K562 (cell line): ENCODE measurements at regions not wholly inside any gene's neighbourhood (a gene's known extent, or its start where the extent isn't known, plus 50 kb on each side); places are given as distances from the start of the nearest gene placed in this dataset.

ENCODE experiments used
- ATAC-seq: fragments of 200-7000 bp; cut with Tn5 transposase; 3 replicates; pipeline ENCODE4 v1.9.1; 2020; ENCODE audit warnings: moderate library complexity
- BruUV-seq: library from RNA; stranded (reverse); fragments of 400-500 nt; replicated peaks from 2 replicates; lab custom pipeline; 2021; lab: Mats Ljungman, UMichigan
- CTCF ChIA-PET: fragments of 300-600 bp; formaldehyde crosslinking; extraction: SDS; loops from one replicate; lab custom pipeline; 2021; ENCODE audit warnings: low intra/inter-chr PET ratio; lab: Yijun Ruan, JAX
- POLR2A ChIA-PET: fragments of 300-600, 350-650 bp; sonication (Branson Sonifier 250); formaldehyde crosslinking; extraction: SDS; loops from one replicate; lab custom pipeline; 2021; ENCODE audit warnings: antibody characterized with exemption, inconsistent platforms; lab: Yijun Ruan, JAX
- DNase-seq, 4 experiments: peaks; one replicate each; pipeline versions ENCODE4 v3.0.0 to v3.0.0-alpha.2; 2011 to 2018; ENCODE audit warnings: low spot score in 3 of 4, mixed read lengths in 3 of 4; ENCODE audit errors: extremely low read depth in 1 of 4
- FAIRE-seq: peaks from 2 replicates; lab custom pipeline; 2011; peaks lifted over from hg19 to GRCh38; lab: Jason Lieb, UNC
- H2AFZ ChIP-seq: 2 replicates; pipeline ENCODE4 v1.6.0; 2011; ENCODE audit warnings: low read depth, low read length, control low read depth, inconsistent platforms
- H3K27ac ChIP-seq: fragments of 200-600 bp; 3 replicates; pipeline ENCODE4 v1.8.0; 2011; ENCODE audit warnings: low read depth, mild to moderate bottlenecking, control low read depth, inconsistent platforms, low read length, moderate library complexity, mixed read lengths; ENCODE audit errors: extremely low read depth
- H3K27me3 ChIP-seq, 2 experiments: fragments of 300-600 bp in 1 of 2; 2 replicates in 1 of 2; 3 replicates in 1 of 2; pipeline versions ENCODE4 v1.6.0 to v1.8.0; 2011; ENCODE audit warnings: inconsistent platforms in 2 of 2, low read length in 2 of 2, mild to moderate bottlenecking in 1 of 2, mixed read lengths in 1 of 2, moderate library complexity in 1 of 2; ENCODE audit not compliant: control insufficient read depth in 2 of 2, insufficient read depth in 2 of 2
- H3K36me3 ChIP-seq: fragments of 300-600 bp; 3 replicates; pipeline ENCODE4 v1.8.0; 2011; ENCODE audit warnings: mild to moderate bottlenecking, low read length, inconsistent platforms; ENCODE audit not compliant: control insufficient read depth, insufficient read depth
- H3K4me1 ChIP-seq, 2 experiments: fragments of 200-600 bp in 1 of 2; replicated peaks in 1 of 2; 2 replicates in 1 of 2; 3 replicates in 1 of 2; pipeline versions ENCODE4 v1.5.1 to v1.8.0; 2011; ENCODE audit warnings: inconsistent platforms in 2 of 2, low read length in 2 of 2, mild to moderate bottlenecking in 1 of 2, mixed read lengths in 1 of 2, moderate library complexity in 1 of 2; ENCODE audit not compliant: control insufficient read depth in 2 of 2, insufficient read depth in 2 of 2
- H3K4me2 ChIP-seq: 2 replicates; pipeline ENCODE4 v1.6.1; 2011; ENCODE audit warnings: low read length, control low read depth, inconsistent platforms, mixed read lengths; ENCODE audit not compliant: insufficient read depth
- H3K4me3 ChIP-seq: fragments of 200-600 bp; sonication (generic), shearing (Covaris generic); 2 replicates; pipeline ENCODE4 v1.5.1; 2016; ENCODE audit warnings: control low read depth, inconsistent platforms
- H3K79me2 ChIP-seq: fragments of 200-600 bp; 3 replicates; pipeline ENCODE4 v1.8.0; 2011; ENCODE audit warnings: low read length, inconsistent platforms; ENCODE audit not compliant: control insufficient read depth, insufficient read depth
- H3K9ac ChIP-seq, 2 experiments: 2 replicates each; pipeline versions ENCODE4 v1.6.0 to v1.6.1; 2011; ENCODE audit warnings: low read depth in 2 of 2, low read length in 2 of 2, control low read depth in 1 of 2, inconsistent platforms in 1 of 2, mild to moderate bottlenecking in 1 of 2, mixed read lengths in 1 of 2; ENCODE audit not compliant: insufficient read depth in 1 of 2
- H3K9me1 ChIP-seq: one replicate; pipeline ENCODE4 v1.6.0; 2011; ENCODE audit warnings: inconsistent platforms, mild to moderate bottlenecking, low read length, moderate library complexity; ENCODE audit not compliant: control insufficient read depth, insufficient read depth
- H3K9me3 ChIP-seq: replicated peaks from 2 replicates; pipeline ENCODE4 v1.5.1; 2011; ENCODE audit warnings: low read depth, low read length, inconsistent platforms; ENCODE audit not compliant: control insufficient read depth, insufficient read depth
- H4K20me1 ChIP-seq: replicated peaks from 2 replicates; pipeline ENCODE4 v1.6.1; 2011; ENCODE audit warnings: low read length, inconsistent platforms, mixed read lengths; ENCODE audit not compliant: control insufficient read depth, insufficient read depth
- CBX3 ChIP-seq, 2 experiments: IDR thresholded peaks; 1 replicate in 1 of 2; 2 replicates in 1 of 2; pipeline ENCODE4 v1.6.1; 2012; ENCODE audit warnings: inconsistent platforms in 2 of 2, low read length in 2 of 2, borderline replicate concordance in 1 of 2, control low read depth in 1 of 2
- CHCHD3 ChIP-seq: fragments of 250-450 bp; sonication (Bioruptor Pico); IDR thresholded peaks from 2 replicates; pipeline ENCODE4 v2.1.2; 2022; ENCODE audit warnings: mild to moderate bottlenecking
- DPF2 ChIP-seq: fragments of 450-650 bp; IDR thresholded peaks from 2 replicates; pipeline ENCODE4 v1.6.1; 2016
- FOS ChIP-seq: IDR thresholded peaks from 3 replicates; pipeline ENCODE4 v1.6.1; 2011; ENCODE audit not compliant: insufficient read length; ENCODE audit errors: extremely low read depth
- MYNN ChIP-seq, 2 experiments: sonication (generic); formaldehyde crosslinking in 1 of 2; IDR thresholded peaks; 2 replicates each; pipeline versions ENCODE4 v1.5.0 to v1.6.1; 2016 to 2020; ENCODE audit warnings: antibody characterized with exemption in 1 of 2, missing genetic modification reagents in 1 of 2
- POLR2H ChIP-seq: IDR thresholded peaks from 2 replicates; pipeline ENCODE4 v1.6.1; 2016; ENCODE audit warnings: missing genetic modification characterization, low read depth, mild to moderate bottlenecking, control low read depth, missing compliant biosample characterization, moderate library complexity
- RNF2 ChIP-seq: sonication (generic); IDR thresholded peaks from 2 replicates; pipeline ENCODE4 v1.6.1; 2016
- TAF9B ChIP-seq: fragments of 450-650 bp; IDR thresholded peaks from 2 replicates; pipeline ENCODE4 v1.6.1; 2018; ENCODE audit warnings: mild to moderate bottlenecking; ENCODE audit not compliant: partially characterized antibody
- ZFPM2 ChIP-seq: fragments of 250-450 bp; sonication (Bioruptor Pico); IDR thresholded peaks from 2 replicates; pipeline ENCODE4 v1.5.1; 2022; ENCODE audit warnings: mild to moderate bottlenecking
- ZKSCAN1 ChIP-seq: fragments of 150-350 bp; IDR thresholded peaks from 2 replicates; pipeline ENCODE4 v1.6.1; 2016; ENCODE audit warnings: low read depth, low read length
- ZSCAN29 ChIP-seq: fragments of 450-650 bp; IDR thresholded peaks from 2 replicates; pipeline ENCODE4 v1.6.1; 2017
- WGBS: fragments of 100-300 bp; shearing (Covaris generic); methylation state at CpG from one replicate; pipeline ENCODE4 v1.1.6; 2016; ENCODE audit warnings: low coverage, mixed read lengths; ENCODE audit not compliant: insufficient coverage; ENCODE audit errors: missing lambda C conversion rate; 5-methylcytosine and 5-hydroxymethylcytosine counted together
- in situ Hi-C: fragments of 300-500 bp; cut with MboI; formaldehyde crosslinking; loops from 4 replicates; pipeline ENCODE4 v1.15.0; 2018; ENCODE audit warnings: inconsistent platforms, mixed read lengths
- intact Hi-C: fragments of 100-400 bp; cut with micrococcal nuclease; formaldehyde crosslinking; loops from 2 replicates; pipeline ENCODE4 v1.14.2; 2022
- TF ChIP-seq, protein P1 (sequence below): conservative IDR thresholded peaks from 2 replicates; pipeline ENCODE4 v1.6.1; 2011; ENCODE audit warnings: low read depth, mild to moderate bottlenecking, low read length; ENCODE audit not compliant: control insufficient read depth

- no peak for TF ChIP-seq MYNN (IDR thresholded peaks at IDR 0.05)
- no peak for TF ChIP-seq MYNN (CRISPR knock-in tag; IDR thresholded peaks at IDR 0.05)
Measured at GRCh38 chr7:67724955-67725354, 728.3 kb downstream of the TYW1 start (continued).

- Histone ChIP-seq H3K9ac (no peak overlapping the region), H4K20me1 (no peaks in the 10 kb centered on the region), H3K4me2 (no peak overlapping the region), H3K4me3 (no peak overlapping the region), H3K79me2 (no peaks in the 10 kb centered on the region), H3K9me1 (no peaks in the 10 kb centered on the region), H3K9me3 (no peaks in the 10 kb centered on the region), H2AFZ (no peak overlapping the region), H3K27ac (no peak overlapping the region), H3K27me3 (no peaks in the 10 kb centered on the region; a peak in 1 of 5 replicates), H3K36me3 (no peaks in the 10 kb centered on the region), H3K4me1 (no peaks in the 10 kb centered on the region)
- TF ChIP-seq RNF2 (no peak), POLR2H (tag) (no peak), FOS (no peak), DPF2 (no peak)
- ChIA-PET CTCF (no interaction called here), POLR2A (no interaction called here)
- in situ Hi-C loops (no loop called here), intact Hi-C loops (no loop called here)
- 0% methylated on average over 3 of the region's 3 CpGs for WGBS
- no peak for DNase-seq
- no peak for FAIRE-seq
- BruUV-seq = no TSS peak
- no peak for ATAC-seq
Measured at GRCh38 chr7:67725423-67725822, 728.8 kb downstream of the TYW1 start.

GRCh38 chr7:67729771-67730170 lies 733.1 kb downstream of the TYW1 start:
- Histone ChIP-seq H3K27me3 (no peaks in the 10 kb centered on the region; a peak in 1 of 5 replicates), H3K27ac (no peak overlapping the region), H3K79me2 (no peaks in the 10 kb centered on the region), H3K9me3 (no peaks in the 10 kb centered on the region; the same call in 1 of the 2 replicates), H3K4me3 (no peak overlapping the region), H4K20me1 (no peaks in the 10 kb centered on the region), H3K9me1 (no peaks in the 10 kb centered on the region), H3K4me1 (no peaks in the 10 kb centered on the region), H3K9ac (no peak overlapping the region), H2AFZ (no peak overlapping the region), H3K4me2 (no peak overlapping the region), H3K36me3 (no peaks in the 10 kb centered on the region)
- WGBS = under 1% methylated on average over 7 of the region's 7 CpGs
- DNase-seq = no peak
- intact Hi-C loops (no loop called here), in situ Hi-C loops (no loop called here)
- BruUV-seq = no TSS peak
- POLR2A ChIA-PET = no interaction called here
- TF ChIP-seq ZFPM2 (CRISPR knock-in tag) (no peak), TAF9B (no peak), ZKSCAN1 (no peak), CBX3 (IDR thresholded peaks at IDR 0.05; ENCODE audit: borderline replicate concordance in 1 of 2, low read length in 2 of 2) (no peak), CHCHD3 (no peak), ZSCAN29 (no peak)
- TF ChIP-seq, protein P1, sequence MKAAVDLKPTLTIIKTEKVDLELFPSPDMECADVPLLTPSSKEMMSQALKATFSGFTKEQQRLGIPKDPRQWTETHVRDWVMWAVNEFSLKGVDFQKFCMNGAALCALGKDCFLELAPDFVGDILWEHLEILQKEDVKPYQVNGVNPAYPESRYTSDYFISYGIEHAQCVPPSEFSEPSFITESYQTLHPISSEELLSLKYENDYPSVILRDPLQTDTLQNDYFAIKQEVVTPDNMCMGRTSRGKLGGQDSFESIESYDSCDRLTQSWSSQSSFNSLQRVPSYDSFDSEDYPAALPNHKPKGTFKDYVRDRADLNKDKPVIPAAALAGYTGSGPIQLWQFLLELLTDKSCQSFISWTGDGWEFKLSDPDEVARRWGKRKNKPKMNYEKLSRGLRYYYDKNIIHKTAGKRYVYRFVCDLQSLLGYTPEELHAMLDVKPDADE = no peak
- ATAC-seq = no peak
- CTCF ChIA-PET = no interaction called here
- FAIRE-seq = no peak
